Adrenal gland (tissue), 5 donors: ENCODE measurements at regions not wholly inside any gene's neighbourhood (a gene's known extent, or its start where the extent isn't known, plus 50 kb on each side); places are given as distances from the start of the nearest gene placed in this dataset.

Experiments used
- CTCF ChIP-seq, 6 experiments: fragments of 450-650 bp in 4 of 6; fragments of 200-600 bp in 2 of 6; sonication (generic) in 1 of 6; IDR thresholded peaks; 1 replicate in 5 of 6; 2 replicates in 1 of 6; pipeline versions ENCODE4 v1.5.1 to v1.8.0; 2016 to 2021; ENCODE audit warnings: antibody characterized with exemption in 6 of 6, mild to moderate bottlenecking in 2 of 6, moderate library complexity in 1 of 6
- POLR2A ChIP-seq, 2 donors: fragments of 450-650 bp; IDR thresholded peaks; one replicate each; pipeline ENCODE4 v1.6.1; 2017; ENCODE audit warnings: antibody characterized with exemption in 2 of 2, mild to moderate bottlenecking in 2 of 2, moderate library complexity in 1 of 2
- donor health status: DM: no; HTN: no; CAD: no.

GRCh38 chr18:47606526-47606925, 323.9 kb downstream of the SMAD2 start:
- no peak for TF ChIP-seq CTCF (IDR thresholded peaks at IDR 0.05)
- no peak for TF ChIP-seq POLR2A (IDR thresholded peaks at IDR 0.05)
